ENCODE measurements at regions not wholly inside any gene's neighbourhood (a gene's known extent, or its start where the extent isn't known, plus 50 kb on each side); places are given as distances from the start of the nearest gene placed in this dataset.

- no peak for TF ChIP-seq POLR2A (IDR thresholded peaks at IDR 0.05)
- no peak for TF ChIP-seq CTCF (IDR thresholded peaks at IDR 0.05 in 4 of 5, conservative IDR thresholded peaks at IDR 0.05 in 1 of 5)
Observed at GRCh38 chr2:199558156-199558555, 100.4 kb upstream of the SATB2 start.
